ENCODE measurements at regions not wholly inside any gene's neighbourhood (a gene's known extent, or its start where the extent isn't known, plus 50 kb on each side); places are given as distances from the start of the nearest gene placed in this dataset.

DNA sequence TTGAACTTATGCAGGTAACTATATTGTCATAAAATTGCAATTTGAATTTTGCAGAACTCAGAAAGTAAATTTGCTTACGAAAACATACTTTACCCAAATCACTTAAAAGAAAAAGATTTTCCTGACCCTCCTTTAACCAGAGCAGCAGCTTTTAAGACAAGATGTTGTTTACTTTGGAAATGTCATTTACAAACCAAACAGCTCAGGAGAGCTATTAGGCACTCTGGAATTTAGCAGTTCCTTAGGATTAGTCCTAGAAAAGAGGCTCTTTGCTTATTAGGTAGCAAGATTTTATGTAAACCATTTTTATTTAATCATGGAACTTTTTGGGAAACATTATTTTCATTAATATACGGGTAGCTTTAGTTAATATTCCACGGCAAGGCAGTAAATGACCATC, 765.7 kb upstream of the POU3F4 start:
- TF ChIP-seq CTCF (IDR thresholded peaks at IDR 0.05) = no peak
- no peak for TF ChIP-seq POLR2A (IDR thresholded peaks at IDR 0.05)
